ENCODE measurements at regions not wholly inside any gene's neighbourhood (a gene's known extent, or its start where the extent isn't known, plus 50 kb on each side); places are given as distances from the start of the nearest gene placed in this dataset.

DNA sequence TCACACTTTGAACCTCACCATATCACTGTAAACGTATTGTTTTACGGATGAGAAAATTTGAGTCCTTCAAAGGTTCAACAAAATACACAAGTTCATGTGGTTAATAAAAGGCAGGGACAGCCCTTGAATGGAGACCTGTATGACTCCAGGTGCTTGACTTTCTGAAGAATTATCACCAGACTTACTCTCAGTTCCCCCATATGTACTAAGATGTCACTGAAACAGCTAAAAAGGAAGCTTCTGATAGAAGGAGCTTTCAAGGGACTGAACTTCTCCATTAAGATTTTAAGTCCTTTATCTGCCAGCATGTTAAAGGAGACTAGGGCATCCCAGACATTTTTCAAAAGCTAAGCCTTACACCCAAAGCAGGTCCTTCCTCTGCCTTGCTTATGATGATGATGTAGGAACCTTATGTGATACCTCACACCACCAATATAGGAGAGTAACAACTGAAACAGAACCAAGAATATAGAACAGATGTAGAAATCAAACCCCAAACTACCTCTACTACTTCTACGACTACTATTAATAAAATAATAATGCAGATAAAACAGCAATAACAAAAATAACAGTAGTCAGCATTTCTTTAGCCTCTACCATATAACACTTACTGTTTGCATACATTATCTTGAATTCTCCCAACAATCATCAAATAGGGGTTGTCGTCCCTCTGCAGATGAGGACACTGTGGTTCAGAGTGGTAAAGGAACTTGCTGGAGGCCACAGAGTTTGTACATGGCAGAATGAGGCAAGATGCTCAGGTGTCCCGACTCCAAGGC, 273.9 kb downstream of the ELAVL2 start:
- DNase-seq = no peak

- no peak for DNase-seq
Measured at GRCh38 chr9:23552876-23553601, 273.0 kb downstream of the ELAVL2 start.

- DNase-seq = no peak
Measured at GRCh38 chr9:23554686-23555085, 271.4 kb downstream of the ELAVL2 start.

- no peak for DNase-seq
Measured at GRCh38 chr9:23555851-23556250, 270.2 kb downstream of the ELAVL2 start.

DNA sequence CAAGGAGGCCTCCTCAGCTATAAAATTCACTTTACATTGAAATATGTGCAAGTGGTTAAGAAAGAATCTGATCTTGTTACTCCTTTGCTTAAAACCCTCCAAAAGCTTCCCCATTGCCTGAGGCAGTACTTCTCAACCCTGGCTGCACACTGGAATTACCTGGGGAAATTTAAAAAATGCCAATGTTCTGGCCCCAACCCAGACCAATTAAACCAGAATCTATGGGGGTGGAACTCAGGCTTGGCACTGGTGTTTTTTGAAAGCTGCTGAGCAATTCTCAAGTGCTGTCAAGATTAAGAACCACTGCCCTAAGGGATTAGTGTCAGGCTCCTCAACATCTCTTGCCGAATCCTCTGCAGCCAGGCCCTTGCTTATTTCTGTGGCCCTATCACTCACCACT, 269.6 kb downstream of the ELAVL2 start:
- DNase-seq = no peak

DNA sequence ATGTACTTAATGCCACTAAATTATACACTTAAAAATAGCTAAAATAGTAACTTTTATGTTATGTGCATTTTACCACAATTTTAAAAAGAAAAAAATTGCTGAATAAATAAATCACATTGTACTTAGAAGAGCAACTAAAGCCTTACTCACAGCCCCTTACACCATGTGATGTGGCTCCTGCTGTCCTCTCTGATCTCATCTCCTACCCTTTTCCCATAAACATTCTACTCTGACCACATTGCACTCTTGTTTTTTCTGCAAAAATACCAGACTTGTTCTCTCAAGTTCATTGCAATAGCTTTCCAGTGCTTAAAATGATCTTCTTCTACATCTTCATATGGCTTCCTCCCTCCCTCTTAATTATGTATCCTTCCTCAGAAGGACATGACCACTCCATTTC, 268.4 kb downstream of the ELAVL2 start:
- DNase-seq = no peak

DNA sequence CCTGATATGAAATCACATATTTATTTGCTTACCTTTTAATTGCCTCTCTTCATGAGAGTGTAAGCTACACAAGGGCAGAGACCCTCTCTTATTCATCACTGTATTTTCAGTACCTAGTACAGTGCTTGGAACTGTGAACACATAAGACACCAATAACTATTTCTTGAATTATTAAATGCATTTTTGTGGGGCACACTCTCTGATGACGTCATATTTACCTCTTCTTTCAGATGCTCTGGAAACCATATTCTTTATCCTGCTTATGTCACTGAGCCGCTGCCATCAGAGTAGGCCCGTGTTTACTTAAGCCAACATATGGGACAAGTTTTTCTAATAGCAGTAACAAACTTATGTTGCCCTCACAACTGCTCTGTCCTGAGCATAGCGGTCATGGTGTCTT, 266.5 kb downstream of the ELAVL2 start:
- no peak for DNase-seq

DNA sequence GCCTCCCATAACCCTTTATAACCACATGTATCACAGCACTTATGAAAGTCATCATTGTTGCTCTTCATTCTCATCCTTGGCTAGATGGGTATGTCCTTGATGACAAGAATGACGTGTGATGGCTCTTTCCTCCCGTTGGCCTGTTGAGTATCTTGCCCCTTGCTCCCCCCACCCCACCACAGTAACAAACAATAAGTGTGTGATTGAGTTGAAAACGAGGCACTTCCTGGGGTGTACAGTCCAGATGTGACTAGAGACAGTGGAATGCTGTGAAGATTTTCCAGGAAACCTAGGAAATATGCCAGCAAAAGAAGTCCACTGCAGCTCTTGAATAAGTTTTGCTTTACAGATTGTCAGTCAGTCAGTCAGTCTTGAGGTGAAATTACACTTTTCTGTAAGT, 262.5 kb downstream of the ELAVL2 start:
- DNase-seq = no peak

DNA sequence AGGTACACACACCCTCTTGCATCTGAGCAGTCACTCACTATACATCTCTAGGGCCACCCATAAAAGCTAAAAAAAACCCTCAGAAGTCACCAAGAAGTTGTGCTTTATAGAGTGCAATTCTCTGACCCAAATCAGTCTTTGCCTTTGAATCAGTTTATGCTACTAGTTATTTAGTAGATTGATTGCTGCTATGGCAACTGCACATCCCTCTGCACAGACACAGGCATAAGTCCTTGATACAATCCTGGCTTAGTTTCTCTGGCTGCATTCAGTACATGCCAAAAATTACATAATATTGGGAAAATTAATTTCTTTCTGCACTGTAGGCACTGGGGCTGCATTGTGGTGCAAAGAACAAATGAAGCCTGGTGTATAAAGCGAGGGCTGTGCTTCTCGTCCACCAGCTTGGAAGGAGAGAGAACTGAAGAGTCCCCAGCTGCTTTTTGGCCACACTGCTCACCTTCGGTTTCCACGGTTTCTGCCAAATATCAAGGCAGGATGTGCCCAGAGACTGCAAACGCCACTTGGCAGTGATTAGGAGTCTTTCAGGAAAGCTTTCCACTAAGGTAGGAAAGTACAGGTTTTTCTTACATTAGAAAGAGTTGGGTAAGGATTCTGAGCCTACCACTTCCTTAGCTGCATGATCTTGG, 258.4 kb downstream of the ELAVL2 start:
- DNase-seq = no peak

GRCh38 chr9:23571414-23572104, 254.5 kb downstream of the ELAVL2 start:
- no peak for DNase-seq

DNA sequence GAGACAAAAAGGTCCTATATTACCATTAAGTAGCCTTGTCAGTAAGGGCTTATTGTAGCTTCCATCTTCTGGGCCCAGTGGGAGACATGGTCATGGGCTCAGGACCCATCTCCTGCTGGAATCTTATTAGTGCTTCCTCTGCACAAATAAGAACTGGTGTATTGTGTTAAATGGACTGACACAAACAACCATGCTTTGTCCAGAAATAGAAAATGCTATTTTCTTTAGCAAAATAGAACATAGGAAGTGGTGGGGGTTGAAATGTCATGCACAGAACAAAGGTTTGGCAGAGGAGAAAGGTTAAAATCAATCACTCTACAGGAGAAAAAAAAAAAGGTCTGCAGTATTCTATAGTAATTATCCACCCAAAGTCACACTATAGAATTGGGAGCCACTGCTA, 252.2 kb downstream of the ELAVL2 start:
- DNase-seq = no peak

- no peak for DNase-seq
Measured at GRCh38 chr9:23577611-23578010, 248.4 kb downstream of the ELAVL2 start.

GRCh38 chr9:23581931-23582330, 244.1 kb downstream of the ELAVL2 start:
- DNase-seq = no peak

- DNase-seq = no peak
Measured at GRCh38 chr9:23582836-23583235, 243.2 kb downstream of the ELAVL2 start.

DNA sequence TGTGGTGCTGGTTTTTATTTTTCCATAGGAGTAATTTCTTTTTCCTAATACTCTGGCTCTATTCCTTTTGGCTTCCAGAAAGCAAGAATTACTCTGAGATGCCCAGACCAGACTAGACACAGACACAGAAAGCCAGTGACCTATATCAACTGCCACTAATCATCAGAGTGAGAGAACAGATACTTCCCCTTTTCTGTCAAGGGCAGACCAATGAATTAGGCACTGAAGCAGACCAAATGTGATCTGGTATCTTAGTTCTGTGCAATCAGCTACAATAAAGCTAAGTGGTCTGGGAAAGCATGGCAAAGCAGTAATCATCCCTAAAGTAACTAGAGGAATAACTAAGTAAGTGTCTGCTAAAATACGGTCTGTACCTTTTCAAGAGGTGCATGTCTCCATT, 239.1 kb downstream of the ELAVL2 start:
- no peak for DNase-seq

GRCh38 chr9:23587433-23587832, 238.6 kb downstream of the ELAVL2 start:
- DNase-seq = no peak

DNA sequence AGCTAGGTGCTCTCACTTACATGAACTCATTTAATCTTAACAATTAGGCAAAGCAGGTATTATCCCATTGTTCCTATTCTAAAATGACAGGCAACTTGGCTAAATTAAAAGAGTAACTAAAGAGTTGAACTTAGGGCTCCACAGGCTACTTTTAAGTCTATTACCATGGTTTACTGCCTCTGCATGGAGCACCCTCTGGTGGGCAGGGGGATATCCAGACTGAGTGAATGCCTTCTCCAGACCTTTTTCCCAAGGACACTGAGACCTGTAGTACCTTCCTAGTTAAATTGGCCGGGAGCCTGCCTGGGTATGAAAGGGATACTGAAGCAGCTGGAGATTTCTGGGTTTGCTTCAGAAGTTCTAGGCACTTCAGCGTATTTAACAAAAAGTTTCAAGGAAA, 238.1 kb downstream of the ELAVL2 start:
- DNase-seq = no peak

- no peak for DNase-seq
Measured at GRCh38 chr9:23590276-23591000, 235.6 kb downstream of the ELAVL2 start.

- DNase-seq = no peak
Measured at GRCh38 chr9:23594421-23594820, 231.6 kb downstream of the ELAVL2 start.

DNA sequence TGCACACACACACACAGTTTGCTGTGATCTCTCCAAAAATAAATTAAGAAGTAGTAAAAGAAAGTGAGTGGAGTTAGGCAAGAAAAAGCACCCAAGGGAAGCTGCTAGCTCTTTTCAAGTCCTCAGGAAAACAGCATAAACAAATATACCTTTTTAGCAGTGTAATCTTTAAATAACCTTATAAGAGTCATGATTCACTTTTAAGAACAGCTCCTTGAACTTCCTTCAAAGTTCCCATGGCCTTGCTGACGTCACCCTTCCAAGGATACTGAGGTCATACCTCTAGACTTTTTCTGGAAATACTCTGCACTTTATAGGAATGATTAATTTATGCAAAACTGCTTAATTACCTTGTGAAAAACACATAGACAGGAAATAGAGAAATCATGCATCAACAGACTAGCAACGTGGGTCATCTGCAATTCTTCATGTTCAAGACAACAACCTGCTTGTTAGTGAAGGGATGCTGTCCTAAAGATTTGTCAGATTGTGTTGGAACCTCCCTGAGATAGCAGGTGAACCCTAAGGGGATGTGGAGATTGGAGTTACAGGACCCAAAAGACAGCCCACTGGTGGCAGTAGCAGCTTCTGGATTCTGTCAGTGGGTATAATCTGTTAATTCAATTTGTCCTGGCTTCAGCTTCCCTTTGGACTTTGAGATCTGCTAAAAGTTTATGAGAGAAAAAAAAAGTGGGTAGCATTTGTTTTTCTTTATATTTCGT, 229.0 kb downstream of the ELAVL2 start:
- DNase-seq = no peak

DNA sequence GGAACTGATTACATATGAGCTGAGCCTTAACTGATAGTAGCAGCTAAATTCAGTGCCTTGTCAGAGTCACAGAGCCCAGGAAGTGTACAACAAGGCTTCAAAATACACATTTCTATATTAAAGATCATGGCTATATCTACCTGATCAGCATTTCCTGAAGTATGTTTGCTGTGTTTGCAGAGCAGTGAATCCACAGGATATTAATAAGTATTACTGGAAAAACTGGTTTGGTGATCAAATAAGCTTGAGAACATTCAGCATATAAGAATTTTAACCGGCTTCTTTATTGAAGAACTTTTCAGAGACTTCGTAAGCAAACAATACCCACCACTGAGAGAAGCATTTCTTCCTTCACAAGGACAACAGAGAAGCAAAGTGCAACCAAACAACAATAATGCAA, 227.0 kb downstream of the ELAVL2 start:
- no peak for DNase-seq

DNA sequence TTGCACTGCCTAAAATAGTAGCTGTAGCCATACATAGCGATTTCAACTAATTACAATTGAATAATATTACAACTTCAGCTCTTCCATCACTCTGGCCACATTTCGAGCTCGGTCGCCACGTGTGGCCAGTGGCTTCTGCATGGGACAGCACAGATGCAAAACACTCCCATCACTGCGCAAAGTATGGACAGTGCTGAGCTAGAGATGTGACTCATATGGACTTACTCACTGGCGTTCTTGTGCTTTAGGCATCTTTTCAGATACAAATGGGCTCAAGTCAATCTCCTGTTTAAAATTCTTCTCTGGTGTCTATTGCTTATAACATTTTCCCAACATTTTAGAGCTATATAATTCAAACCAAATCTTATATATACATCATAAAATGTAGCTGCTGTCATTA, 222.7 kb downstream of the ELAVL2 start:
- no peak for DNase-seq

All from DMS153 (cell line).